Adrenal gland (tissue), 9 donors: ENCODE measurements at regions not wholly inside any gene's neighbourhood (a gene's known extent, or its start where the extent isn't known, plus 50 kb on each side); places are given as distances from the start of the nearest gene placed in this dataset.
"Not testable (repeated sequence)": the region's sequence is repeated elsewhere in the genome, so short reads cannot be mapped to it uniquely, and the experiment has no call there.

Experiments used
- DNase-seq, 7 donors: peaks; one replicate each; pipeline ENCODE4 v3.0.0-alpha.2; 2019 to 2020
- H3K27ac ChIP-seq, 5 donors: fragments of 200-600 bp; sonication (generic) in 4 of 5; 1 replicate in 3 of 5; 2 replicates in 2 of 5; pipeline versions ENCODE4 v1.5.1 to v1.8.0; 2016 to 2020; ENCODE audit warnings: mild to moderate bottlenecking in 1 of 5
- H3K27me3 ChIP-seq: fragments of 200-600 bp; 2 replicates; pipeline ENCODE4 v1.8.0; 2021
- H3K36me3 ChIP-seq, 2 donors: fragments of 200-600 bp; replicated peaks in 1 of 2; 1 replicate in 1 of 2; 2 replicates in 1 of 2; pipeline versions ENCODE4 v1.5.1 to v1.8.0; 2018 to 2022
- H3K4me1 ChIP-seq, 2 donors: fragments of 200-600 bp; replicated peaks in 1 of 2; 1 replicate in 1 of 2; 2 replicates in 1 of 2; pipeline versions ENCODE4 v1.5.1 to v1.8.0; 2018 to 2021
- H3K4me3 ChIP-seq, 4 donors: fragments of 200-600 bp; sonication (generic) in 3 of 4; one replicate each; pipeline ENCODE4 v1.5.1; 2016 to 2018
- H3K9me3 ChIP-seq, 3 donors: fragments of 200-600 bp; sonication (generic) in 1 of 3; replicated peaks in 1 of 3; 1 replicate in 2 of 3; 2 replicates in 1 of 3; pipeline versions ENCODE4 v1.5.1 to v1.8.0; 2016 to 2021
- CTCF ChIP-seq, 6 experiments: fragments of 450-650 bp in 4 of 6; fragments of 200-600 bp in 2 of 6; sonication (generic) in 1 of 6; IDR thresholded peaks; 1 replicate in 5 of 6; 2 replicates in 1 of 6; pipeline versions ENCODE4 v1.5.1 to v1.8.0; 2016 to 2021; ENCODE audit warnings: antibody characterized with exemption in 6 of 6, mild to moderate bottlenecking in 2 of 6, moderate library complexity in 1 of 6
- POLR2A ChIP-seq, 2 donors: fragments of 450-650 bp; IDR thresholded peaks; one replicate each; pipeline ENCODE4 v1.6.1; 2017; ENCODE audit warnings: antibody characterized with exemption in 2 of 2, mild to moderate bottlenecking in 2 of 2, moderate library complexity in 1 of 2
- WGBS, 4 donors: extraction: QIAGEN DNeasy Blood & Tissue Kit in 2 of 4; methylation state at CpG; one replicate each; pipeline versions ENCODE4 v1.1.5 to v1.1.7; 2013 to 2017; 5-methylcytosine and 5-hydroxymethylcytosine counted together
- intact Hi-C, 2 donors: fragments of 100-400 bp; cut with DNase I; formaldehyde crosslinking; loops; one replicate each; pipeline versions ENCODE4 v1.14.1 to v1.15.0; 2022 to 2023
- donor health status: healthy with polysubstance abuse.
- donor health status: Bipolar disorder and iron deficiency.
- donor health status: DM: yes; HTN: yes; CAD: no.
- donor health status: DM: no; HTN: no; CAD: no.
- donor health status: DM: no; HTN: no; CAD: no.

- TF ChIP-seq CTCF (IDR thresholded peaks at IDR 0.05) = no peak
- 96 to 100% (median 97%) methylated on average over 5 of the region's 5 CpGs for WGBS, 4 donors
- no peak for DNase-seq
- H3K27ac ChIP-seq = no peak overlapping the region
- no peaks in the 10 kb centered on the region for H3K27me3 ChIP-seq
- no peak overlapping the region for H3K4me3 ChIP-seq
- intact Hi-C loops = loop anchor here in 1 of 2 donors (10.0 kb wide), 1 partner anchor 95 kb away; no protein-coding TSS in a partner anchor
- H3K9me3 ChIP-seq = no peaks in the 10 kb centered on the region
- no peaks in the 10 kb centered on the region for H3K36me3 ChIP-seq
- peaks cover 16 to 37% of the 10 kb centered on the region in 2 donors for H3K4me1 ChIP-seq
These were observed 75.1 kb downstream of the HAUS1 start for GRCh38 chr18:46179306-46179705.

GRCh38 chr18:46182633-46183358 is 78.6 kb downstream of the HAUS1 start:
- Histone ChIP-seq H3K4me1 (peaks cover 10 to 23% of the 10 kb centered on the region in 2 donors), H3K9me3 (no peaks in the 10 kb centered on the region), H3K36me3 (no peaks in the 10 kb centered on the region), H3K4me3 (no peak overlapping the region), H3K27me3 (no peaks in the 10 kb centered on the region), H3K27ac (no peak overlapping the region)
- DNase-seq = no peak
- WGBS, 4 donors = 16 to 29% (median 20%) methylated on average over 3 of the region's 3 CpGs
- intact Hi-C loops = no loop called here
- TF ChIP-seq POLR2A (IDR thresholded peaks at IDR 0.05) (no peak), CTCF (IDR thresholded peaks at IDR 0.05) (no peak)

- not testable (repeated sequence) for H3K36me3 ChIP-seq
These were observed 80.1 kb downstream of the HAUS1 start for GRCh38 chr18:46184296-46184695.

GRCh38 chr18:46184727-46185126 is 80.5 kb downstream of the HAUS1 start:
- Histone ChIP-seq H3K36me3 (no peaks in the 10 kb centered on the region), H3K4me1 (peaks cover 10 to 23% of the 10 kb centered on the region in 2 donors), H3K27ac (no peak overlapping the region), H3K9me3 (no peaks in the 10 kb centered on the region), H3K27me3 (no peaks in the 10 kb centered on the region), H3K4me3 (no peak overlapping the region)
- TF ChIP-seq CTCF (IDR thresholded peaks at IDR 0.05) (no peak), POLR2A (IDR thresholded peaks at IDR 0.05) (no peak)
- intact Hi-C loops = no loop called here
- WGBS, 4 donors = 68 to 79% (median 72%) methylated on average over 1 of the region's 1 CpG
- no peak for DNase-seq

More at GRCh38 chr18:46184296-46184695, 80.1 kb downstream of the HAUS1 start:
- H3K4me3 ChIP-seq, DNase-seq, intact Hi-C loops, H3K9me3 ChIP-seq, H3K27ac ChIP-seq, H3K27me3 ChIP-seq: not testable (repeated sequence)
- 90 to 98% (median 96%) methylated on average over 9 of the region's 9 CpGs for WGBS, 4 donors
- H3K4me1 ChIP-seq = peaks cover 10 to 23% of the 10 kb centered on the region in 2 donors

GRCh38 chr18:46190667-46191066 is 86.5 kb downstream of the HAUS1 start:
- intact Hi-C loops = no loop called here
- DNase-seq = no peak
- no peaks in the 10 kb centered on the region for H3K27me3 ChIP-seq
- H3K36me3 ChIP-seq = no peaks in the 10 kb centered on the region
- WGBS, 4 donors = 81 to 88% (median 86%) methylated on average over 2 of the region's 2 CpGs
- no peak overlapping the region for H3K4me3 ChIP-seq
- TF ChIP-seq CTCF (IDR thresholded peaks at IDR 0.05) (no peak), POLR2A (IDR thresholded peaks at IDR 0.05) (no peak)
- no peaks in the 10 kb centered on the region for H3K4me1 ChIP-seq
- no peaks in the 10 kb centered on the region for H3K9me3 ChIP-seq
- no peak overlapping the region for H3K27ac ChIP-seq
